DND-41 (cell line): ENCODE measurements at regions not wholly inside any gene's neighbourhood (a gene's known extent, or its start where the extent isn't known, plus 50 kb on each side); places are given as distances from the start of the nearest gene placed in this dataset.

Experiments used
- ATAC-seq: fragments of 200-7000 bp; cut with Tn5 transposase; 3 replicates; pipeline ENCODE4 v1.9.1; 2021; ENCODE audit warnings: low read depth; ENCODE audit not compliant: insufficient read depth
- DNase-seq: peaks from one replicate; pipeline ENCODE4 v3.0.0-alpha.2; 2020
- H2AFZ ChIP-seq: 2 replicates; pipeline ENCODE4 v1.6.0; 2012; ENCODE audit warnings: low read depth, low read length
- H3K27ac ChIP-seq: 2 replicates; pipeline ENCODE4 v1.5.1; 2012; ENCODE audit warnings: low read length, inconsistent platforms
- H3K27me3 ChIP-seq: fragments of 200-600 bp; sonication (generic); 2 replicates; pipeline ENCODE4 v1.6.0; 2012; ENCODE audit warnings: low read length, mild to moderate bottlenecking, inconsistent platforms; ENCODE audit not compliant: insufficient read depth, poor library complexity
- H3K36me3 ChIP-seq: 2 replicates; pipeline ENCODE4 v1.5.1; 2012; ENCODE audit warnings: low read length, inconsistent platforms; ENCODE audit not compliant: insufficient read depth
- H3K4me1 ChIP-seq: 2 replicates; pipeline ENCODE4 v1.5.1; 2012; ENCODE audit warnings: mild to moderate bottlenecking, low read length; ENCODE audit not compliant: insufficient read depth
- H3K4me2 ChIP-seq: 2 replicates; pipeline ENCODE4 v1.6.0; 2012; ENCODE audit warnings: mild to moderate bottlenecking, moderate library complexity, low read length, inconsistent platforms; ENCODE audit not compliant: insufficient read depth
- H3K4me3 ChIP-seq, 2 experiments: fragments of 200-600 bp in 1 of 2; shearing (Covaris generic) in 1 of 2; 2 replicates each; pipeline ENCODE4 v1.5.1; 2012 to 2016; ENCODE audit warnings: inconsistent platforms in 2 of 2, low read length in 2 of 2, mild to moderate bottlenecking in 2 of 2, low read depth in 1 of 2, moderate library complexity in 1 of 2
- H3K79me2 ChIP-seq: 2 replicates; pipeline ENCODE4 v1.6.0; 2012; ENCODE audit warnings: low read length, inconsistent platforms; ENCODE audit not compliant: insufficient read depth
- H3K9ac ChIP-seq: 2 replicates; pipeline ENCODE4 v1.6.0; 2012; ENCODE audit warnings: low read depth, mild to moderate bottlenecking, inconsistent platforms, low read length, moderate library complexity
- H3K9me3 ChIP-seq: 2 replicates; pipeline ENCODE4 v1.5.1; 2012; ENCODE audit warnings: low read length, moderate library complexity, mild to moderate bottlenecking, inconsistent platforms; ENCODE audit not compliant: insufficient read depth, severe bottlenecking
- H4K20me1 ChIP-seq: 2 replicates; pipeline ENCODE4 v1.6.0; 2012; ENCODE audit warnings: low read length; ENCODE audit not compliant: insufficient read depth
- CTCF ChIP-seq: IDR thresholded peaks from 2 replicates; pipeline ENCODE4 v1.5.1; 2012; ENCODE audit warnings: borderline replicate concordance, low read length, moderate library complexity, mild to moderate bottlenecking; ENCODE audit not compliant: poor library complexity, severe bottlenecking; ENCODE audit errors: extremely low read depth
- EZH2 ChIP-seq: IDR thresholded peaks from 3 replicates; pipeline ENCODE4 v1.6.1; 2012; ENCODE audit warnings: borderline replicate concordance, low read depth, mild to moderate bottlenecking, moderate library complexity, low read length, inconsistent platforms; ENCODE audit not compliant: severe bottlenecking

DNA sequence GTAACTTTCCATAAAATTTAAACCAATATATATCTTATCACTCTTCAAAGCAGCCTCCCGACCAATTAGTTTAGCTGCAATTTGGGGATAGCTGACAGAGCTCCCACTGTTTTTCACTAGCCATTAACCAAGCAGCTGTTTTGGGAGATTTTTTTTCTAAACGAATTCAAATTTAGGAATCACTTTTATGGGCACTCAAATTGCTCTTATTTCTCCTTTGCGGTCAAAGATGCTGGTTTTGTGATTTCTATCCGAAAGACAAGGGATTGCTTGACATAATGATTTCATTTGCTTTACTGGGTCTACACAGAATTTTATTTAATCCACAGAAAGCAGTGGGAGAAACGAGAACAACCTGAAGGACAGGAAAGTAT, 505.7 kb upstream of the IL12A start:
- no peak overlapping the region for H3K27ac ChIP-seq
- no peak for TF ChIP-seq EZH2
- TF ChIP-seq CTCF, result no peak
- no peak overlapping the region for H3K9ac ChIP-seq
- H3K4me3 ChIP-seq, result no peak overlapping the region
- no peak overlapping the region for H2AFZ ChIP-seq
- no peaks in the 10 kb centered on the region for H4K20me1 ChIP-seq
- DNase-seq (no peak), ATAC-seq (no peak)
- no peaks in the 10 kb centered on the region for H3K4me1 ChIP-seq
- no peaks in the 10 kb centered on the region for H3K36me3 ChIP-seq
- no peaks in the 10 kb centered on the region for H3K27me3 ChIP-seq
- H3K4me2 ChIP-seq, result no peak overlapping the region
- no peaks in the 10 kb centered on the region for H3K79me2 ChIP-seq
- H3K9me3 ChIP-seq, result no peaks in the 10 kb centered on the region

DNA sequence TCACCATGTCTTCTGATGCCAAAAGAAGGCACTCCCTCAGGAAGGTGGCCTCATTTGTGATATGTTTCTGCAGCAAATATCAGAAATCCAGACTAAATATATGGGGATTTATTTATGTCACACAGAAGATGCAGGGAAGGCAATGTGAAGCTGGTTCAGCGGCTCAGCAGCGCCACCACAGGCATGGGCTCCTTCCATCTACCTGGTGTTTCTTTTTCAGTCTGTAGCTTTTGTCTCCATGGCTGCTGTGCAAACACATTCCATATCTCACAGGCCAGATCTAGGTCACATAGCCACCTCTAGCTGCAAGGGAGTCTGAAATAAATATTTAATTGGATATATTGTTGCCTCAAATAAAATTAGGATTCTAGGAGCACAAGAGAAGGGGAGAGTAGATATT, 502.1 kb upstream of the IL12A start:
- Histone ChIP-seq H3K4me2 (no peak overlapping the region), H3K4me1 (no peaks in the 10 kb centered on the region), H4K20me1 (no peaks in the 10 kb centered on the region), H3K9me3 (no peaks in the 10 kb centered on the region), H3K79me2 (no peaks in the 10 kb centered on the region), H2AFZ (no peak overlapping the region), H3K27ac (no peak overlapping the region), H3K9ac (no peak overlapping the region), H3K36me3 (no peaks in the 10 kb centered on the region), H3K27me3 (no peaks in the 10 kb centered on the region), H3K4me3 (no peak overlapping the region)
- ATAC-seq (no peak), DNase-seq (no peak)
- TF ChIP-seq CTCF (peak; percentile 13), EZH2 (no peak)

- Histone ChIP-seq H2AFZ (no peak overlapping the region), H3K27me3 (no peaks in the 10 kb centered on the region), H3K4me2 (no peak overlapping the region), H3K79me2 (no peaks in the 10 kb centered on the region), H3K27ac (no peak overlapping the region), H3K9ac (no peak overlapping the region), H3K9me3 (no peaks in the 10 kb centered on the region), H3K4me1 (no peaks in the 10 kb centered on the region), H4K20me1 (no peaks in the 10 kb centered on the region), H3K4me3 (no peak overlapping the region), H3K36me3 (no peaks in the 10 kb centered on the region)
- ATAC-seq (no peak), DNase-seq (no peak)
- TF ChIP-seq CTCF (no peak), EZH2 (no peak)
Measured at GRCh38 chr3:159487304-159487703, 501.3 kb upstream of the IL12A start.

GRCh38 chr3:159488602-159489001, 500.0 kb upstream of the IL12A start:
- H4K20me1 ChIP-seq, result no peaks in the 10 kb centered on the region
- H3K9me3 ChIP-seq, result no peaks in the 10 kb centered on the region
- no peaks in the 10 kb centered on the region for H3K79me2 ChIP-seq
- no peak for TF ChIP-seq EZH2
- no peak for TF ChIP-seq CTCF
- no peaks in the 10 kb centered on the region for H3K27me3 ChIP-seq
- H3K4me1 ChIP-seq, result no peaks in the 10 kb centered on the region
- no peak overlapping the region for H3K4me2 ChIP-seq
- no peaks in the 10 kb centered on the region for H3K36me3 ChIP-seq
- H3K9ac ChIP-seq, result no peak overlapping the region
- ATAC-seq (no peak), DNase-seq (no peak)
- no peak overlapping the region for H3K27ac ChIP-seq
- no peak overlapping the region for H2AFZ ChIP-seq
- no peak overlapping the region for H3K4me3 ChIP-seq
